H9 (cell line): ENCODE measurements at regions not wholly inside any gene's neighbourhood (a gene's known extent, or its start where the extent isn't known, plus 50 kb on each side); places are given as distances from the start of the nearest gene placed in this dataset.

Experiments
- DNase-seq: peaks from one replicate; pipeline ENCODE4 v3.0.0-alpha.2; 2017
- H2AFZ ChIP-seq: one replicate; pipeline ENCODE4 v1.6.1; 2013; ENCODE audit warnings: mild to moderate bottlenecking, low read length, control low read depth, moderate library complexity
- H2AK5ac ChIP-seq: 2 replicates; pipeline ENCODE4 v1.6.1; 2013; ENCODE audit warnings: low read length, control low read depth, mixed read lengths; ENCODE audit not compliant: insufficient read length
- H2BK120ac ChIP-seq: one replicate; pipeline ENCODE4 v1.6.1; 2013; ENCODE audit warnings: low read depth, mild to moderate bottlenecking, low read length, control low read depth, inconsistent platforms; ENCODE audit not compliant: poor library complexity, severe bottlenecking
- H2BK12ac ChIP-seq: 2 replicates; pipeline ENCODE4 v1.6.1; 2013; ENCODE audit warnings: low read length, control low read depth, mixed read lengths, low read depth; ENCODE audit not compliant: insufficient read length
- H2BK15ac ChIP-seq: 2 replicates; pipeline ENCODE4 v1.6.1; 2013; ENCODE audit warnings: low read depth, low read length, control low read depth
- H2BK20ac ChIP-seq: one replicate; pipeline ENCODE4 v1.6.1; 2013; ENCODE audit warnings: low read depth, mild to moderate bottlenecking, low read length, control low read depth, inconsistent platforms; ENCODE audit not compliant: poor library complexity, severe bottlenecking
- H2BK5ac ChIP-seq: 2 replicates; pipeline ENCODE4 v1.6.1; 2013; ENCODE audit warnings: low read length, control low read depth, mixed read lengths; ENCODE audit not compliant: insufficient read length
- H3K14ac ChIP-seq: 2 replicates; pipeline ENCODE4 v1.6.1; 2013; ENCODE audit warnings: low read length, control low read depth; ENCODE audit not compliant: insufficient read depth
- H3K18ac ChIP-seq: 2 replicates; pipeline ENCODE4 v1.6.1; 2013; ENCODE audit warnings: low read depth, mild to moderate bottlenecking, mixed read lengths, low read length, control low read depth; ENCODE audit not compliant: insufficient read length
- H3K23ac ChIP-seq: 2 replicates; pipeline ENCODE4 v1.6.1; 2013; ENCODE audit warnings: low read length, control low read depth, mixed read lengths, low read depth; ENCODE audit not compliant: insufficient read length
- H3K23me2 ChIP-seq: 2 replicates; pipeline ENCODE4 v1.6.1; 2013; ENCODE audit warnings: low read depth, mild to moderate bottlenecking, mixed read lengths, low read length, control low read depth; ENCODE audit not compliant: insufficient read length, poor library complexity, severe bottlenecking
- H3K27ac ChIP-seq: 2 replicates; pipeline ENCODE4 v1.5.1; 2013; ENCODE audit warnings: low read length, control low read depth, mixed read lengths, low read depth; ENCODE audit not compliant: insufficient read length
- H3K27me3 ChIP-seq: 2 replicates; pipeline ENCODE4 v1.6.1; 2013; ENCODE audit warnings: low read length, control low read depth, inconsistent platforms; ENCODE audit not compliant: insufficient read depth
- H3K4ac ChIP-seq: 2 replicates; pipeline ENCODE4 v1.6.1; 2013; ENCODE audit warnings: low read depth, mild to moderate bottlenecking, control low read depth, inconsistent platforms, low read length, moderate library complexity
- H3K4me1 ChIP-seq: 2 replicates; pipeline ENCODE4 v1.6.1; 2013; ENCODE audit warnings: low read length, control low read depth, inconsistent platforms; ENCODE audit not compliant: insufficient read depth
- H3K4me2 ChIP-seq: 2 replicates; pipeline ENCODE4 v1.6.1; 2013; ENCODE audit warnings: low read length, control low read depth, mixed read lengths; ENCODE audit not compliant: insufficient read length, insufficient read depth
- H3K56ac ChIP-seq: 2 replicates; pipeline ENCODE4 v1.6.1; 2013; ENCODE audit warnings: low read depth, mild to moderate bottlenecking, mixed read lengths, low read length, control low read depth; ENCODE audit not compliant: insufficient read length
- H3K79me1 ChIP-seq: 2 replicates; pipeline ENCODE4 v1.6.1; 2013; ENCODE audit warnings: low read depth, mild to moderate bottlenecking, moderate library complexity, low read length, control low read depth, inconsistent platforms; ENCODE audit not compliant: insufficient read depth, poor library complexity, severe bottlenecking
- H3K79me2 ChIP-seq: 2 replicates; pipeline ENCODE4 v1.6.1; 2013; ENCODE audit warnings: low read length, control low read depth, inconsistent platforms; ENCODE audit not compliant: insufficient read depth
- H3K9ac ChIP-seq: 2 replicates; pipeline ENCODE4 v1.6.1; 2013; ENCODE audit warnings: low read length, control low read depth, mixed read lengths; ENCODE audit not compliant: insufficient read length; ENCODE audit errors: extremely low read depth
- H3K9me3 ChIP-seq: one replicate; pipeline ENCODE4 v1.6.1; 2013; ENCODE audit warnings: low read depth, low read length, inconsistent platforms; ENCODE audit not compliant: control insufficient read depth
- H3T11ph ChIP-seq: one replicate; pipeline ENCODE4 v1.6.1; 2013; ENCODE audit warnings: mild to moderate bottlenecking, low read length, control low read depth, inconsistent platforms
- H4K20me1 ChIP-seq: one replicate; pipeline ENCODE4 v1.6.1; 2013; ENCODE audit not compliant: control insufficient read depth, insufficient read length, insufficient read depth
- H4K5ac ChIP-seq: 2 replicates; pipeline ENCODE4 v1.6.1; 2013; ENCODE audit warnings: low read depth, mild to moderate bottlenecking, mixed read lengths, low read length, control low read depth; ENCODE audit not compliant: insufficient read length
- H4K8ac ChIP-seq: replicated peaks from 2 replicates; pipeline ENCODE4 v1.6.1; 2013; ENCODE audit warnings: low read length, control low read depth, mixed read lengths, low read depth; ENCODE audit not compliant: insufficient read length
- H4K91ac ChIP-seq: 2 replicates; pipeline ENCODE4 v1.6.1; 2013; ENCODE audit warnings: low read depth, mild to moderate bottlenecking, moderate library complexity, mixed read lengths, low read length, control low read depth; ENCODE audit not compliant: insufficient read length
- H3K27ac Mint-ChIP-seq, 3 experiments: 2 replicates in 2 of 3; 3 replicates in 1 of 3; pipeline ENCODE4 v1.8.0; 2020 to 2021; ENCODE audit warnings: mixed read lengths in 3 of 3, mild to moderate bottlenecking in 1 of 3, moderate library complexity in 1 of 3
- H3K27me3 Mint-ChIP-seq: 2 replicates; pipeline ENCODE4 v1.8.0; 2021; ENCODE audit warnings: low read depth, mild to moderate bottlenecking, moderate library complexity, mixed read lengths
- H3K36me3 Mint-ChIP-seq, 3 experiments: 2 replicates in 2 of 3; 3 replicates in 1 of 3; pipeline ENCODE4 v1.8.0; 2020 to 2021; ENCODE audit warnings: low read depth in 3 of 3, mixed read lengths in 3 of 3; ENCODE audit not compliant: insufficient read depth in 1 of 3
- H3K4me1 Mint-ChIP-seq, 2 experiments: 2 replicates each; pipeline ENCODE4 v1.8.0; 2020; ENCODE audit warnings: mixed read lengths in 2 of 2
- H3K4me3 Mint-ChIP-seq, 2 experiments: 2 replicates in 1 of 2; 3 replicates in 1 of 2; pipeline ENCODE4 v1.8.0; 2020 to 2021; ENCODE audit warnings: mild to moderate bottlenecking in 2 of 2, mixed read lengths in 2 of 2, moderate library complexity in 1 of 2
- H3K9me3 Mint-ChIP-seq, 2 experiments: 2 replicates in 1 of 2; 3 replicates in 1 of 2; pipeline ENCODE4 v1.8.0; 2020; ENCODE audit warnings: mild to moderate bottlenecking in 2 of 2, mixed read lengths in 2 of 2, moderate library complexity in 1 of 2
- CTCF ChIP-seq: fragments of 200-600 bp; sonication (generic); conservative IDR thresholded peaks from 3 replicates; pipeline ENCODE4 v1.8.0; 2021; ENCODE audit warnings: antibody characterized with exemption, mild to moderate bottlenecking
- WGBS: extraction: QIAGEN DNeasy Blood & Tissue Kit; methylation state at CpG from one replicate; pipeline ENCODE4 v1.1.7; 2013; ENCODE audit warnings: missing lambda C conversion rate, low lambda C conversion rate, mixed read lengths; ENCODE audit not compliant: insufficient read length; ENCODE audit errors: extremely low coverage; 5-methylcytosine and 5-hydroxymethylcytosine counted together

DNA sequence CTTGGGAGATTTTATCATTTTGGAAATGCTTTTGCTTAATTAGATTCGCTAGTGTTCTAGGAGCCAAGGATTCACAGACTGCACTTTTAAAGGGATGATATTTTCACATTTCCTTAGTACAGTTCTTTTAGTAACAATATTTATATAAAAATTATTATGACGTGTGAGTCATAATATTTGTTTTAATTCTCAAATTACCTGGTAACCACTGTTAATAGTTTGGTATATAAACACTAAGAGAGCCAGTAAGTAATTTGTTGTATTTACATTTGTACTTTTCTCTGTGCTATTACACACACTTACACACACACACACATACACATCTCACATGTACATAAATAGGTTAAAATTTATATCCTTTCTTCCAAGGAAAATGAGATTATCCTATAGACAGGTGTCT, 58.8 kb upstream of the RAD23B start:
- H2BK5ac ChIP-seq: no peak overlapping the region
- H3K9me3 ChIP-seq: no peaks in the 10 kb centered on the region
- no peak overlapping the region for H2BK15ac ChIP-seq
- Mint-ChIP-seq H3K4me1 (peaks cover 23 to 25% of the 10 kb centered on the region in 2 experiments), H3K36me3 (no peaks in the 10 kb centered on the region), H3K9me3 (no peaks in the 10 kb centered on the region), H3K27ac (no peak overlapping the region), H3K27me3 (no peaks in the 10 kb centered on the region), H3K4me3 (no peak overlapping the region)
- no peak for DNase-seq
- WGBS: no CpG with 5 or more reads among the region's 2 CpGs
- no peak overlapping the region for H3K14ac ChIP-seq
- H4K5ac ChIP-seq: no peak overlapping the region
- no peak overlapping the region for H3K4ac ChIP-seq
- peaks cover 8% of the 10 kb centered on the region for H3K4me1 ChIP-seq
- H3K18ac ChIP-seq: no peak overlapping the region
- no peak overlapping the region for H2BK20ac ChIP-seq
- no peak overlapping the region for H3T11ph ChIP-seq
- no peak overlapping the region for H3K4me2 ChIP-seq
- H2AFZ ChIP-seq: no peak overlapping the region
- no peak overlapping the region for H2AK5ac ChIP-seq
- no peak overlapping the region for H2BK120ac ChIP-seq
- no peak overlapping the region for H4K91ac ChIP-seq
- H3K23ac ChIP-seq: no peak overlapping the region
- no peak overlapping the region for H3K56ac ChIP-seq
- H3K9ac ChIP-seq: no peak overlapping the region
- H3K27me3 ChIP-seq: no peaks in the 10 kb centered on the region
- H3K79me2 ChIP-seq: no peaks in the 10 kb centered on the region
- no peaks in the 10 kb centered on the region for H4K20me1 ChIP-seq
- no peaks in the 10 kb centered on the region for H3K79me1 ChIP-seq
- TF ChIP-seq CTCF: no peak
- no peak overlapping the region for H3K27ac ChIP-seq
- H4K8ac ChIP-seq: no peak overlapping the region
- no peaks in the 10 kb centered on the region for H3K23me2 ChIP-seq
- H2BK12ac ChIP-seq: no peak overlapping the region
